Right cardiac atrium (tissue), 5 donors: ENCODE measurements at regions not wholly inside any gene's neighbourhood (a gene's known extent, or its start where the extent isn't known, plus 50 kb on each side); places are given as distances from the start of the nearest gene placed in this dataset.
"Not testable (repeated sequence)": the region's sequence is repeated elsewhere in the genome, so short reads cannot be mapped to it uniquely, and the experiment has no call there.

Experiments
- ATAC-seq, 2 donors: fragments of 200-7000 bp; cut with Tn5 transposase; one replicate each; pipeline versions ENCODE4 v1.8.0 to v1.9.1; 2020; ENCODE audit warnings: moderate library complexity in 2 of 2, mild to moderate bottlenecking in 1 of 2
- DNase-seq, 3 donors: peaks; one replicate each; pipeline ENCODE4 v3.0.0-alpha.2; 2020
- H3K27ac ChIP-seq: one replicate; pipeline ENCODE4 v1.5.1; 2013; ENCODE audit warnings: mild to moderate bottlenecking, low read length, control low read depth, moderate library complexity
- H3K27me3 ChIP-seq: one replicate; pipeline ENCODE4 v1.6.1; 2013; ENCODE audit not compliant: control insufficient read depth, insufficient read depth
- H3K4me1 ChIP-seq: one replicate; pipeline ENCODE4 v1.6.1; 2013; ENCODE audit warnings: low read length; ENCODE audit not compliant: control insufficient read depth, insufficient read depth
- H3K4me3 ChIP-seq: one replicate; pipeline ENCODE4 v1.5.1; 2013; ENCODE audit warnings: low read length, control low read depth
- H3K9me3 ChIP-seq: one replicate; pipeline ENCODE4 v1.6.1; 2013; ENCODE audit warnings: low read length; ENCODE audit not compliant: control insufficient read depth
- WGBS: extraction: QIAGEN DNeasy Blood & Tissue Kit; methylation state at CpG from one replicate; pipeline ENCODE4 v1.1.7; 2013; 5-methylcytosine and 5-hydroxymethylcytosine counted together
- intact Hi-C, 4 donors: fragments of 100-400 bp; cut with DNase I; formaldehyde crosslinking; loops; one replicate each; pipeline versions ENCODE4 v1.11.0 to v1.14.0; 2022 to 2023
- donor health status: healthy with polysubstance abuse.
- donor health status: DM: no; HTN: yes; CAD: no.
- donor health status: DM: no; HTN: no; CAD: no.
- donor health status: DM: no; HTN: yes; CAD: no; lungs with severe emphysema.
- donor health status: DM: yes; HTN: yes; CAD: no.

GRCh38 chr4:189846608-189847007 lies 94.1 kb upstream of the FRG1 start:
- H3K27me3 ChIP-seq, H3K27ac ChIP-seq, H3K9me3 ChIP-seq, intact Hi-C loops, DNase-seq, ATAC-seq, H3K4me3 ChIP-seq, H3K4me1 ChIP-seq: not testable (repeated sequence)
- WGBS, result 92% methylated on average over 27 of the region's 27 CpGs

- H3K4me1 ChIP-seq, H3K9me3 ChIP-seq, H3K4me3 ChIP-seq, DNase-seq, ATAC-seq, H3K27me3 ChIP-seq, H3K27ac ChIP-seq, intact Hi-C loops: not testable (repeated sequence)
- WGBS, result 48% methylated on average over 3 of the region's 3 CpGs
Measured at GRCh38 chr4:189848672-189849071, 92.0 kb upstream of the FRG1 start.

- ATAC-seq, result no peak
- no peaks in the 10 kb centered on the region for H3K9me3 ChIP-seq
- intact Hi-C loops, result no loop called here
Measured at GRCh38 chr4:189850239-189850856, 90.3 kb upstream of the FRG1 start.

GRCh38 chr4:189858435-189858834 lies 82.2 kb upstream of the FRG1 start:
- WGBS, result 88% methylated on average over 4 of the region's 4 CpGs
- intact Hi-C loops, result no loop called here

More at GRCh38 chr4:189850239-189850856, 90.3 kb upstream of the FRG1 start:
- H3K27ac ChIP-seq, result no peak overlapping the region
- H3K27me3 ChIP-seq, result no peaks in the 10 kb centered on the region
- H3K4me1 ChIP-seq, result no peaks in the 10 kb centered on the region
- no peak for DNase-seq
- 80% methylated on average over 3 of the region's 3 CpGs for WGBS
- no peak overlapping the region for H3K4me3 ChIP-seq

GRCh38 chr4:189861101-189861500 lies 79.6 kb upstream of the FRG1 start:
- DNase-seq (no peak), ATAC-seq (no peak)
- no peaks in the 10 kb centered on the region for H3K9me3 ChIP-seq
- H3K4me1 ChIP-seq, result no peaks in the 10 kb centered on the region
- H3K4me3 ChIP-seq, result no peak overlapping the region
- H3K27me3 ChIP-seq, result no peaks in the 10 kb centered on the region
- intact Hi-C loops, result no loop called here
- H3K27ac ChIP-seq, result no peak overlapping the region

More at GRCh38 chr4:189858435-189858834, 82.2 kb upstream of the FRG1 start:
- no peak for ATAC-seq
- no peak for DNase-seq
- Histone ChIP-seq H3K27me3 (no peaks in the 10 kb centered on the region), H3K4me3 (no peak overlapping the region), H3K4me1 (no peaks in the 10 kb centered on the region), H3K27ac (no peak overlapping the region), H3K9me3 (no peaks in the 10 kb centered on the region)

- H3K27ac ChIP-seq, result no peak overlapping the region
- 66% methylated on average over 6 of the region's 7 CpGs for WGBS
- H3K4me1 ChIP-seq, result no peaks in the 10 kb centered on the region
- ATAC-seq (no peak), DNase-seq (no peak)
- intact Hi-C loops, result no loop called here
- no peaks in the 10 kb centered on the region for H3K9me3 ChIP-seq
- H3K4me3 ChIP-seq, result no peak overlapping the region
- H3K27me3 ChIP-seq, result no peaks in the 10 kb centered on the region
Measured at GRCh38 chr4:189869236-189869635, 71.4 kb upstream of the FRG1 start.

GRCh38 chr4:189870511-189871234 lies 70.0 kb upstream of the FRG1 start:
- H3K4me1 ChIP-seq, result no peaks in the 10 kb centered on the region
- no peaks in the 10 kb centered on the region for H3K9me3 ChIP-seq
- no peak overlapping the region for H3K27ac ChIP-seq
- H3K4me3 ChIP-seq, result no peak overlapping the region
- no peaks in the 10 kb centered on the region for H3K27me3 ChIP-seq
- 86% methylated on average over 9 of the region's 9 CpGs for WGBS
- no peak for ATAC-seq
- intact Hi-C loops, result no loop called here
- no peak for DNase-seq

- H3K27me3 ChIP-seq, result no peaks in the 10 kb centered on the region
- intact Hi-C loops, result no loop called here
Measured at GRCh38 chr4:189874591-189874990, 66.1 kb upstream of the FRG1 start.

GRCh38 chr4:189881190-189881589 lies 59.5 kb upstream of the FRG1 start:
- DNase-seq, result peak in 1 of 3 donors; percentile 27
- H3K27me3 ChIP-seq, ATAC-seq, intact Hi-C loops, H3K4me3 ChIP-seq, H3K4me1 ChIP-seq, H3K9me3 ChIP-seq, H3K27ac ChIP-seq: not testable (repeated sequence)
- WGBS, result 84% methylated on average over 15 of the region's 15 CpGs

More at GRCh38 chr4:189874591-189874990, 66.1 kb upstream of the FRG1 start:
- Histone ChIP-seq H3K4me1 (no peaks in the 10 kb centered on the region), H3K4me3 (no peak overlapping the region), H3K27ac (no peak overlapping the region), H3K9me3 (no peaks in the 10 kb centered on the region)
- DNase-seq (no peak), ATAC-seq (no peak)
- 67% methylated on average over 2 of the region's 2 CpGs for WGBS

- H3K9me3 ChIP-seq, H3K27me3 ChIP-seq, DNase-seq, intact Hi-C loops, H3K4me3 ChIP-seq, H3K4me1 ChIP-seq, ATAC-seq, H3K27ac ChIP-seq: not testable (repeated sequence)
- 77% methylated on average over 4 of the region's 4 CpGs for WGBS
Measured at GRCh38 chr4:189888407-189888806, 52.3 kb upstream of the FRG1 start.
